H1 (cell line): ENCODE measurements at regions not wholly inside any gene's neighbourhood (a gene's known extent, or its start where the extent isn't known, plus 50 kb on each side); places are given as distances from the start of the nearest gene placed in this dataset.

Source experiments
- CTCF ChIA-PET: fragments of 300-600 bp; sonication (Branson Sonifier 250); formaldehyde crosslinking; loops from one replicate; lab custom pipeline; 2021; ENCODE audit not compliant: partially characterized antibody; lab: Charles Lee
- POLR2A ChIA-PET: fragments of 300-600 bp; sonication (Branson Sonifier 250); formaldehyde crosslinking; loops from one replicate; lab custom pipeline; 2021; ENCODE audit warnings: inconsistent platforms; ENCODE audit not compliant: partially characterized antibody; lab: Charles Lee
- DNase-seq, 2 experiments: peaks; one replicate each; pipeline versions ENCODE4 v3.0.0 to v3.0.0-alpha.2; 2010 to 2022; ENCODE audit warnings: low spot score in 2 of 2, low read depth in 1 of 2, mixed read lengths in 1 of 2
- FAIRE-seq: peaks from 2 replicates; lab custom pipeline; 2011; peaks lifted over from hg19 to GRCh38; lab: Jason Lieb, UNC
- H2AFZ ChIP-seq: 2 replicates; pipeline ENCODE4 v1.8.1; 2012; ENCODE audit warnings: low read length, inconsistent platforms
- H2AK5ac ChIP-seq: 2 replicates; pipeline ENCODE4 v1.6.1; 2013; ENCODE audit warnings: low read depth, low read length
- H2BK120ac ChIP-seq: replicated peaks from 2 replicates; pipeline ENCODE3; 2013; ENCODE audit warnings: low read depth, low read length, inconsistent platforms
- H2BK12ac ChIP-seq: 2 replicates; pipeline ENCODE4 v1.6.1; 2013; ENCODE audit warnings: low read depth, low read length
- H2BK15ac ChIP-seq: 2 replicates; pipeline ENCODE4 v1.6.1; 2013; ENCODE audit warnings: low read length
- H2BK20ac ChIP-seq: 2 replicates; pipeline ENCODE4 v1.6.1; 2013; ENCODE audit warnings: low read length
- H2BK5ac ChIP-seq: 2 replicates; pipeline ENCODE4 v1.6.1; 2013; ENCODE audit warnings: low read depth, low read length
- H3K14ac ChIP-seq: 2 replicates; pipeline ENCODE4 v1.6.1; 2013; ENCODE audit warnings: inconsistent platforms; ENCODE audit not compliant: insufficient read length
- H3K18ac ChIP-seq: 2 replicates; pipeline ENCODE4 v1.6.1; 2013; ENCODE audit warnings: low read length; ENCODE audit errors: extremely low read depth
- H3K23ac ChIP-seq: 2 replicates; pipeline ENCODE4 v1.6.1; 2013; ENCODE audit warnings: inconsistent platforms; ENCODE audit not compliant: insufficient read length
- H3K23me2 ChIP-seq: 2 replicates; pipeline ENCODE4 v1.6.1; 2013; ENCODE audit warnings: low read depth, low read length
- H3K27ac ChIP-seq: 2 replicates; pipeline ENCODE4 v1.6.1; 2011; ENCODE audit warnings: low read depth, low read length, inconsistent platforms
- H3K27me3 ChIP-seq, 4 experiments: replicated peaks in 1 of 4; 1 replicate in 1 of 4; 2 replicates in 3 of 4; pipeline versions ENCODE4 v1.6.1 to v1.8.1; 2011 to 2013; ENCODE audit warnings: low read length in 3 of 4, mild to moderate bottlenecking in 3 of 4, inconsistent platforms in 2 of 4, mixed read lengths in 2 of 4, moderate library complexity in 1 of 4; ENCODE audit not compliant: control insufficient read depth in 3 of 4, insufficient read depth in 3 of 4; ENCODE audit errors: extremely low read depth in 1 of 4
- H3K36me3 ChIP-seq, 4 experiments: 2 replicates each; pipeline versions ENCODE4 v1.6.1 to v1.8.1; 2011 to 2013; ENCODE audit warnings: mild to moderate bottlenecking in 4 of 4, low read length in 3 of 4, moderate library complexity in 2 of 4, control low read depth in 1 of 4, inconsistent platforms in 1 of 4; ENCODE audit not compliant: insufficient read depth in 4 of 4, control insufficient read depth in 2 of 4
- H3K4ac ChIP-seq: replicated peaks from 2 replicates; pipeline ENCODE3; 2013; ENCODE audit warnings: low read length, low read depth, mixed read lengths, inconsistent platforms; ENCODE audit not compliant: insufficient read length
- H3K4me1 ChIP-seq, 4 experiments: replicated peaks in 1 of 4; 1 replicate in 1 of 4; 2 replicates in 3 of 4; pipeline versions ENCODE4 v1.6.1 to v1.8.1; 2011 to 2013; ENCODE audit warnings: low read length in 3 of 4, inconsistent platforms in 2 of 4, mixed read lengths in 1 of 4; ENCODE audit not compliant: insufficient read depth in 4 of 4, control insufficient read depth in 3 of 4
- H3K4me2 ChIP-seq, 2 experiments: 2 replicates each; pipeline versions ENCODE4 v1.6.1 to v1.8.1; 2011 to 2013; ENCODE audit warnings: low read depth in 2 of 2, low read length in 2 of 2, control low read depth in 1 of 2, inconsistent platforms in 1 of 2, mild to moderate bottlenecking in 1 of 2; ENCODE audit not compliant: insufficient read depth in 1 of 2
- H3K4me3 ChIP-seq, 4 experiments: fragments of 200-600, 300-600 bp in 1 of 4; sonication (generic), shearing (Covaris generic), sonication (Bioruptor Twin) in 1 of 4; 2 replicates each; pipeline versions ENCODE4 v1.5.1 to v1.8.1; 2011 to 2016; ENCODE audit warnings: low read length in 4 of 4, low read depth in 3 of 4, control low read depth in 2 of 4, inconsistent platforms in 2 of 4, mild to moderate bottlenecking in 2 of 4, mixed read lengths in 1 of 4, moderate library complexity in 1 of 4; ENCODE audit not compliant: insufficient read depth in 2 of 4; ENCODE audit errors: extremely low read depth in 1 of 4
- H3K56ac ChIP-seq: replicated peaks from 2 replicates; pipeline ENCODE3; 2013; ENCODE audit warnings: low read depth, mild to moderate bottlenecking, mixed read lengths, low read length, inconsistent platforms; ENCODE audit not compliant: insufficient read length
- H3K79me1 ChIP-seq: 2 replicates; pipeline ENCODE4 v1.6.1; 2013; ENCODE audit warnings: low read depth, low read length, control low read depth
- H3K79me2 ChIP-seq, 2 experiments: 2 replicates each; pipeline versions ENCODE4 v1.6.1 to v1.8.1; 2012 to 2013; ENCODE audit warnings: low read length in 2 of 2, mild to moderate bottlenecking in 2 of 2, inconsistent platforms in 1 of 2; ENCODE audit not compliant: insufficient read depth in 2 of 2, control insufficient read depth in 1 of 2
- H3K9ac ChIP-seq, 4 experiments: replicated peaks in 1 of 4; 1 replicate in 1 of 4; 2 replicates in 3 of 4; pipeline versions ENCODE4 v1.6.1 to v1.8.1; 2011 to 2013; ENCODE audit warnings: low read depth in 3 of 4, low read length in 3 of 4, control low read depth in 2 of 4, mild to moderate bottlenecking in 2 of 4, moderate library complexity in 2 of 4, inconsistent platforms in 1 of 4; ENCODE audit errors: extremely low read depth in 1 of 4
- H3K9me3 ChIP-seq, 2 experiments: 2 replicates each; pipeline versions ENCODE4 v1.6.1 to v1.8.1; 2012 to 2013; ENCODE audit warnings: mild to moderate bottlenecking in 2 of 2, moderate library complexity in 2 of 2, control low read depth in 1 of 2, inconsistent platforms in 1 of 2, low read depth in 1 of 2, low read length in 1 of 2, mixed read lengths in 1 of 2; ENCODE audit not compliant: insufficient read depth in 2 of 2
- H4K20me1 ChIP-seq, 2 experiments: replicated peaks in 1 of 2; 2 replicates each; pipeline versions ENCODE3 to v1.8.1; 2011 to 2013; ENCODE audit warnings: inconsistent platforms in 2 of 2, low read length in 2 of 2, mild to moderate bottlenecking in 1 of 2; ENCODE audit not compliant: insufficient read depth in 2 of 2, control insufficient read depth in 1 of 2
- H4K5ac ChIP-seq: 2 replicates; pipeline ENCODE4 v1.6.1; 2013; ENCODE audit warnings: low read length, low read depth, mixed read lengths, inconsistent platforms; ENCODE audit not compliant: insufficient read length
- H4K8ac ChIP-seq: 2 replicates; pipeline ENCODE4 v1.8.0; 2013; ENCODE audit warnings: mild to moderate bottlenecking, moderate library complexity, low read length, inconsistent platforms; ENCODE audit not compliant: insufficient read depth; ENCODE audit errors: extremely low read depth
- H4K91ac ChIP-seq: replicated peaks from 2 replicates; pipeline ENCODE3; 2013; ENCODE audit warnings: low read length, mixed read lengths, inconsistent platforms; ENCODE audit not compliant: insufficient read length
- ASH2L ChIP-seq: fragments of 200-600, 300-600 bp; sonication (generic); IDR thresholded peaks from one replicate; pipeline ENCODE4 v1.7.1; 2017; ENCODE audit warnings: low read length
- BRCA1 ChIP-seq: IDR thresholded peaks from 2 replicates; pipeline ENCODE4 v1.6.1; 2012; ENCODE audit warnings: low read depth, low read length, improper control_type of control experiment
- CREB1 ChIP-seq: IDR thresholded peaks from 2 replicates; pipeline ENCODE4 v1.6.1; 2012; ENCODE audit warnings: inconsistent platforms
- JUND ChIP-seq: IDR thresholded peaks from 2 replicates; pipeline ENCODE4 v1.6.1; 2011; ENCODE audit warnings: mild to moderate bottlenecking, improper control_type of control experiment, low read length
- KDM4A ChIP-seq: IDR thresholded peaks from one replicate; pipeline ENCODE4 v1.7.1; 2012; ENCODE audit warnings: low read depth, mild to moderate bottlenecking, moderate library complexity, low read length, inconsistent platforms; ENCODE audit not compliant: severe bottlenecking
- KDM5A ChIP-seq: fragments of 200-600 bp; IDR thresholded peaks from 2 replicates; pipeline ENCODE4 v1.7.1; 2012; ENCODE audit warnings: mild to moderate bottlenecking, low read length, inconsistent platforms, mixed read lengths
- RBBP5 ChIP-seq: IDR thresholded peaks from 2 replicates; pipeline ENCODE4 v1.7.1; 2012; ENCODE audit warnings: low read depth, mild to moderate bottlenecking, inconsistent platforms, low read length, moderate library complexity, borderline replicate concordance
- RXRA ChIP-seq: IDR thresholded peaks from 2 replicates; pipeline ENCODE4 v1.6.1; 2011; ENCODE audit warnings: low read depth, mild to moderate bottlenecking, low read length, moderate library complexity; ENCODE audit not compliant: insufficient read depth
- WGBS, 2 experiments: shearing (Covaris generic) in 1 of 2; methylation state at CpG; one replicate each; pipeline versions ENCODE4 v1.1.6 to v1.1.7; 2013 to 2015; ENCODE audit warnings: low lambda C conversion rate in 2 of 2, mixed read lengths in 2 of 2, inconsistent platforms in 1 of 2, low coverage in 1 of 2, missing lambda C conversion rate in 1 of 2; ENCODE audit not compliant: insufficient replicate concordance in 2 of 2, insufficient coverage in 1 of 2, insufficient read length in 1 of 2; ENCODE audit errors: extremely low coverage in 1 of 2, missing lambda C conversion rate in 1 of 2; 5-methylcytosine and 5-hydroxymethylcytosine counted together
- TF ChIP-seq, protein P1 (sequence below): IDR thresholded peaks from 2 replicates; pipeline ENCODE4 v1.6.1; 2011; ENCODE audit warnings: low read depth, mild to moderate bottlenecking, low read length; ENCODE audit not compliant: insufficient read depth
- TF ChIP-seq, protein P2 (sequence below): IDR thresholded peaks from 2 replicates; pipeline ENCODE4 v1.6.1; 2011; ENCODE audit warnings: low read length, improper control_type of control experiment

DNA sequence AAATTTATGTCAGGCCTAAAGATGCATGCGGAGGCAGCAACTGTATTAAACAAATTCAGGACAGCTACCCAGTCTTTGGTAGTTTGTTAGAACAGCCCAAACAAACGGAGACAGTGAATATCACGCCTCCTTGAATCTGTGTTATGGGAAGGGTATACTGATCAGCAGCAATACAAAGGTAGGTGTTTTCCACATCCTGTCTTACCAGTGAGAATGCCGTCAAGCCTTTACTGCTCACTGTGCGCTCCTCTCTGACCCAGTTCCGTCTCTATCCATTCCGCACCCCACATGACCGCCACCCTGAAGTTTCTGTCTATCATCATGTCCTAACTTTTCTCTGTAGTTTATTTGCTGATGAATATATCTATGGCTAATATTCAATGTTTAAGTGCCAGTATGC, 473.3 kb downstream of the LPIN1 start:
- Histone ChIP-seq H4K8ac (no peak overlapping the region), H2BK12ac (no peak overlapping the region), H3K23ac (no peak overlapping the region), H3K4me2 (no peak overlapping the region), H2BK120ac (no peak overlapping the region), H3K4me3 (no peak overlapping the region), H3K23me2 (no peaks in the 10 kb centered on the region), H4K5ac (no peak overlapping the region), H2BK15ac (no peak overlapping the region), H3K27me3 (no peaks in the 10 kb centered on the region), H2BK5ac (no peak overlapping the region), H3K4ac (no peak overlapping the region), H3K56ac (no peak overlapping the region), H3K9ac (no peak overlapping the region), H2AK5ac (no peak overlapping the region), H2BK20ac (no peak overlapping the region), H4K91ac (no peak overlapping the region), H3K18ac (no peak overlapping the region), H3K36me3 (no peaks in the 10 kb centered on the region), H3K9me3 (peaks cover 16 to 19% of the 10 kb centered on the region in 2 experiments), H4K20me1 (no peaks in the 10 kb centered on the region), H3K14ac (no peak overlapping the region), H3K4me1 (no peaks in the 10 kb centered on the region), H2AFZ (no peak overlapping the region), H3K79me2 (no peaks in the 10 kb centered on the region), H3K27ac (no peak overlapping the region), H3K79me1 (no peaks in the 10 kb centered on the region)
- POLR2A ChIA-PET: interaction anchor here (0.6 kb wide), 1 partner anchor 15 kb away, joined by 3 read pairs; no protein-coding TSS in a partner anchor
- 96% methylated on average over 8 of the region's 8 CpGs; no CpG with 5 or more reads in 1 of the 2 experiments for WGBS, 2 experiments
- TF ChIP-seq RXRA (no peak), RBBP5 (no peak), JUND (no peak), KDM5A (no peak), ASH2L (no peak), KDM4A (no peak), CREB1 (no peak), BRCA1 (no peak)
- TF ChIP-seq, protein P1, sequence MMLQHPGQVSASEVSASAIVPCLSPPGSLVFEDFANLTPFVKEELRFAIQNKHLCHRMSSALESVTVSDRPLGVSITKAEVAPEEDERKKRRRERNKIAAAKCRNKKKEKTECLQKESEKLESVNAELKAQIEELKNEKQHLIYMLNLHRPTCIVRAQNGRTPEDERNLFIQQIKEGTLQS: no peak
- TF ChIP-seq, protein P2, sequence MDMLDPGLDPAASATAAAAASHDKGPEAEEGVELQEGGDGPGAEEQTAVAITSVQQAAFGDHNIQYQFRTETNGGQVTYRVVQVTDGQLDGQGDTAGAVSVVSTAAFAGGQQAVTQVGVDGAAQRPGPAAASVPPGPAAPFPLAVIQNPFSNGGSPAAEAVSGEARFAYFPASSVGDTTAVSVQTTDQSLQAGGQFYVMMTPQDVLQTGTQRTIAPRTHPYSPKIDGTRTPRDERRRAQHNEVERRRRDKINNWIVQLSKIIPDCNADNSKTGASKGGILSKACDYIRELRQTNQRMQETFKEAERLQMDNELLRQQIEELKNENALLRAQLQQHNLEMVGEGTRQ: no peak
- no peak for FAIRE-seq
- CTCF ChIA-PET: no interaction called here
- DNase-seq: no peak
